ENCODE measurements at regions not wholly inside any gene's neighbourhood (a gene's known extent, or its start where the extent isn't known, plus 50 kb on each side); places are given as distances from the start of the nearest gene placed in this dataset.
"Not testable (repeated sequence)": the region's sequence is repeated elsewhere in the genome, so short reads cannot be mapped to it uniquely, and the experiment has no call there.

GRCh38 chr22:25497716-25498115 lies 66.8 kb upstream of the GRK3 start:
- H3K9me3 Mint-ChIP-seq, result no peaks in the 10 kb centered on the region
- no peak overlapping the region for H3K27ac Mint-ChIP-seq
- peaks cover 18% of the 10 kb centered on the region for H3K4me1 Mint-ChIP-seq (ENCODE audit: unreplicated experiment)
- peaks cover 5% of the 10 kb centered on the region for H3K36me3 Mint-ChIP-seq
- TF ChIP-seq, protein P1, sequence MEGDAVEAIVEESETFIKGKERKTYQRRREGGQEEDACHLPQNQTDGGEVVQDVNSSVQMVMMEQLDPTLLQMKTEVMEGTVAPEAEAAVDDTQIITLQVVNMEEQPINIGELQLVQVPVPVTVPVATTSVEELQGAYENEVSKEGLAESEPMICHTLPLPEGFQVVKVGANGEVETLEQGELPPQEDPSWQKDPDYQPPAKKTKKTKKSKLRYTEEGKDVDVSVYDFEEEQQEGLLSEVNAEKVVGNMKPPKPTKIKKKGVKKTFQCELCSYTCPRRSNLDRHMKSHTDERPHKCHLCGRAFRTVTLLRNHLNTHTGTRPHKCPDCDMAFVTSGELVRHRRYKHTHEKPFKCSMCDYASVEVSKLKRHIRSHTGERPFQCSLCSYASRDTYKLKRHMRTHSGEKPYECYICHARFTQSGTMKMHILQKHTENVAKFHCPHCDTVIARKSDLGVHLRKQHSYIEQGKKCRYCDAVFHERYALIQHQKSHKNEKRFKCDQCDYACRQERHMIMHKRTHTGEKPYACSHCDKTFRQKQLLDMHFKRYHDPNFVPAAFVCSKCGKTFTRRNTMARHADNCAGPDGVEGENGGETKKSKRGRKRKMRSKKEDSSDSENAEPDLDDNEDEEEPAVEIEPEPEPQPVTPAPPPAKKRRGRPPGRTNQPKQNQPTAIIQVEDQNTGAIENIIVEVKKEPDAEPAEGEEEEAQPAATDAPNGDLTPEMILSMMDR (conservative IDR thresholded peaks at IDR 0.05), result no peak
- no peak for DNase-seq (ENCODE audit: extremely low spot score, unreplicated experiment)
- H3K27me3 Mint-ChIP-seq, result peaks cover 3% of the 10 kb centered on the region
- H3K4me3 Mint-ChIP-seq, result no peak overlapping the region

- DNase-seq (ENCODE audit: extremely low spot score, unreplicated experiment); H3K9me3 Mint-ChIP-seq; H3K4me3 Mint-ChIP-seq; H3K27ac Mint-ChIP-seq; H3K27me3 Mint-ChIP-seq; H3K4me1 Mint-ChIP-seq (ENCODE audit: unreplicated experiment); H3K36me3 Mint-ChIP-seq: not testable (repeated sequence)
Observed at GRCh38 chr22:25500671-25501070, 63.8 kb upstream of the GRK3 start.

DNA sequence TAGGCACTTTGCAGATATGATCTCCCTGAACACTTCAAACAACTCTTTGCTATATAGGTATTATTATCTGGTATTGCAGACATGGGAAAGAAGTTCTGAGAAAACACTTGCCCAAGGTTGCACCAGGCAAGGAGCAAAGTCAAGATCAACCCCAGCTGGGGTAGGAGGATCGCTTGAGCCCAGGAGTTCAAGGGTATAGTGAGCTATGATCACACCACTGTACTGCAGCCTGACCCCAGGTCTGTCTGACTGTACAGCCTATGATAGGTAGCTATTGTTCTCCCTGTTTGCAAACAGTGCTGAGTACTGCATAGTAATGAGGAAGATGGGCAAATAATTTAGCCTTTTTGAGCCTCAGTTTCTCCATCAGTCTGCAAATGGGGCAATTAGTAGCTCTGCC lies 60.5 kb upstream of the GRK3 start:
- not testable (repeated sequence) for H3K9me3 Mint-ChIP-seq; DNase-seq (ENCODE audit: extremely low spot score, unreplicated experiment); H3K27me3 Mint-ChIP-seq; H3K4me1 Mint-ChIP-seq (ENCODE audit: unreplicated experiment); H3K36me3 Mint-ChIP-seq; H3K27ac Mint-ChIP-seq; H3K4me3 Mint-ChIP-seq

- TF ChIP-seq, protein P1 (conservative IDR thresholded peaks at IDR 0.05), result no peak
- Mint-ChIP-seq H3K36me3 (peaks cover 15% of the 10 kb centered on the region), H3K27me3 (no peaks in the 10 kb centered on the region), H3K4me1 (ENCODE audit: unreplicated experiment) (peaks cover 4% of the 10 kb centered on the region), H3K9me3 (no peaks in the 10 kb centered on the region), H3K27ac (no peak overlapping the region), H3K4me3 (no peak overlapping the region)
- DNase-seq (ENCODE audit: extremely low spot score, unreplicated experiment), result no peak
Observed at GRCh38 chr22:25508161-25508560, 56.3 kb upstream of the GRK3 start.

GRCh38 chr22:25508761-25509321 lies 55.6 kb upstream of the GRK3 start:
- H3K27ac Mint-ChIP-seq, result no peak overlapping the region
- no peaks in the 10 kb centered on the region for H3K27me3 Mint-ChIP-seq
- TF ChIP-seq, protein P1 (conservative IDR thresholded peaks at IDR 0.05), result no peak
- no peaks in the 10 kb centered on the region for H3K9me3 Mint-ChIP-seq
- no peak for DNase-seq (ENCODE audit: extremely low spot score, unreplicated experiment)
- H3K4me3 Mint-ChIP-seq, result no peak overlapping the region
- H3K36me3 Mint-ChIP-seq, result peaks cover 15% of the 10 kb centered on the region
- H3K4me1 Mint-ChIP-seq (ENCODE audit: unreplicated experiment), result peaks cover 4% of the 10 kb centered on the region

GRCh38 chr22:25509374-25509791 lies 55.1 kb upstream of the GRK3 start:
- Mint-ChIP-seq H3K27me3 (no peaks in the 10 kb centered on the region), H3K9me3 (no peaks in the 10 kb centered on the region), H3K27ac (no peak overlapping the region), H3K4me1 (ENCODE audit: unreplicated experiment) (peaks cover 6% of the 10 kb centered on the region), H3K36me3 (peaks cover 15% of the 10 kb centered on the region), H3K4me3 (no peak overlapping the region)
- DNase-seq (ENCODE audit: extremely low spot score, unreplicated experiment), result no peak
- TF ChIP-seq, protein P1 (conservative IDR thresholded peaks at IDR 0.05), result no peak

- H3K36me3 Mint-ChIP-seq, result peaks cover 15% of the 10 kb centered on the region
- H3K27me3 Mint-ChIP-seq, result no peaks in the 10 kb centered on the region
- TF ChIP-seq, protein P1 (conservative IDR thresholded peaks at IDR 0.05), result no peak
- DNase-seq (ENCODE audit: extremely low spot score, unreplicated experiment), result no peak
- H3K27ac Mint-ChIP-seq, result no peak overlapping the region
- peaks cover 18% of the 10 kb centered on the region for H3K4me1 Mint-ChIP-seq (ENCODE audit: unreplicated experiment)
- no peaks in the 10 kb centered on the region for H3K9me3 Mint-ChIP-seq
- H3K4me3 Mint-ChIP-seq, result no peak overlapping the region
Observed at GRCh38 chr22:25510876-25511275, 53.6 kb upstream of the GRK3 start.
